ENCODE measurements at regions not wholly inside any gene's neighbourhood (a gene's known extent, or its start where the extent isn't known, plus 50 kb on each side); places are given as distances from the start of the nearest gene placed in this dataset.

DNA sequence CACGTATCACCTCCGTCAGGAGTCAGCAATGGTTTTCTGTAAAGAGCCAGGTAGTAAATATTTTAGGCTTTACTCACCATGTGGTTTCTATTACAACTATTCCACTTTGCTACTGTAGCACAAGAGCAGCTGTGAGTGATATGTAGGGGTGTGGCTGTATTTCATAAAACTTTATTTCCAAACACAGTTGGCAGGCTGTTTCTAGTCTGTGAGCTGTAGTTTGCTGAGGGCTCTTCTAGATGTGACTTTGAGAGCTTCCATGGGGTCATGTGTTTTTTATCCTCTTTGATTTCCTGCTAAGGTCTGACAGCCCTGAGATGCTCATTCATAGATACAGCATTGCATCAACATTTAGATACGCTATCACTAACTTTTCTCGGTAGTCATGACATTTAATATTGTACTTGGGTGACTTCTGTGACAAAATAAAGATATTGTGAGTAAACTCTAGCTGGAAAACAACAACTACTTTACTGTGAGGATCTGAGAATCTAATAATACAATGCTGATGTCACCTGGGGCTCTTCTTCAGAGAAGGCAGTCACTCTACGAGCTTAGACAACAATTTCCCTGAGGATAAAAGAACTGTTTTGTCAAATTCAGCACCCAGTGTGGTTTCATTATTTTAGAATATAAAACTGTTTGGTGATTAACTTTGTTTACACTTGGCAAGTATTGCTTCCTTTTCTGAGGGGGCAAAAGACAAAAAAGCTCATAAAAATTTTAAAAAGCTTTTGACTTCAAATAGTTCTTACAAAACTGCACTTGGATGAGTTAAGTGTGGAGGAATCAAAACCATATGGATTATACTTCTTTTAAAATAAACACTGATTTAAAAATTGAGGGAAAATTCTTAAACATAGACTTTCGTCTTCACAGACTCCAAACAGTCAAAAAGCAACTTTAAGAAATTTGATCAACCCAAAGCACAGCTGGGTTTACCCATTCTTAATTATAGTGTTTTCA is 231.2 kb upstream of the DCN start:
- TF ChIP-seq, protein P1, sequence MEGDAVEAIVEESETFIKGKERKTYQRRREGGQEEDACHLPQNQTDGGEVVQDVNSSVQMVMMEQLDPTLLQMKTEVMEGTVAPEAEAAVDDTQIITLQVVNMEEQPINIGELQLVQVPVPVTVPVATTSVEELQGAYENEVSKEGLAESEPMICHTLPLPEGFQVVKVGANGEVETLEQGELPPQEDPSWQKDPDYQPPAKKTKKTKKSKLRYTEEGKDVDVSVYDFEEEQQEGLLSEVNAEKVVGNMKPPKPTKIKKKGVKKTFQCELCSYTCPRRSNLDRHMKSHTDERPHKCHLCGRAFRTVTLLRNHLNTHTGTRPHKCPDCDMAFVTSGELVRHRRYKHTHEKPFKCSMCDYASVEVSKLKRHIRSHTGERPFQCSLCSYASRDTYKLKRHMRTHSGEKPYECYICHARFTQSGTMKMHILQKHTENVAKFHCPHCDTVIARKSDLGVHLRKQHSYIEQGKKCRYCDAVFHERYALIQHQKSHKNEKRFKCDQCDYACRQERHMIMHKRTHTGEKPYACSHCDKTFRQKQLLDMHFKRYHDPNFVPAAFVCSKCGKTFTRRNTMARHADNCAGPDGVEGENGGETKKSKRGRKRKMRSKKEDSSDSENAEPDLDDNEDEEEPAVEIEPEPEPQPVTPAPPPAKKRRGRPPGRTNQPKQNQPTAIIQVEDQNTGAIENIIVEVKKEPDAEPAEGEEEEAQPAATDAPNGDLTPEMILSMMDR (IDR thresholded peaks at IDR 0.05; ENCODE audit: borderline replicate concordance, extremely low read depth, low read length, poor library complexity, severe bottlenecking), result no peak
- no peak for TF ChIP-seq EZH2 (IDR thresholded peaks at IDR 0.05; ENCODE audit: borderline replicate concordance, low read depth, low read length, severe bottlenecking)
